Upper lobe of left lung (tissue), 4 donors: ENCODE measurements at regions not wholly inside any gene's neighbourhood (a gene's known extent, or its start where the extent isn't known, plus 50 kb on each side); places are given as distances from the start of the nearest gene placed in this dataset.

ENCODE experiments used
- POLR2A ChIP-seq, 4 donors: fragments of 450-650 bp; IDR thresholded peaks; one replicate each; pipeline ENCODE4 v1.5.1; 2016 to 2017; ENCODE audit warnings: antibody characterized with exemption in 4 of 4, mild to moderate bottlenecking in 2 of 4
- TF ChIP-seq, protein P1 (sequence below), 6 experiments: fragments of 450-650 bp in 4 of 6; fragments of 200-600 bp in 2 of 6; sonication (generic) in 2 of 6; IDR thresholded peaks; one replicate each; pipeline ENCODE4 v1.5.1; 2016 to 2019; ENCODE audit warnings: antibody characterized with exemption in 6 of 6

DNA sequence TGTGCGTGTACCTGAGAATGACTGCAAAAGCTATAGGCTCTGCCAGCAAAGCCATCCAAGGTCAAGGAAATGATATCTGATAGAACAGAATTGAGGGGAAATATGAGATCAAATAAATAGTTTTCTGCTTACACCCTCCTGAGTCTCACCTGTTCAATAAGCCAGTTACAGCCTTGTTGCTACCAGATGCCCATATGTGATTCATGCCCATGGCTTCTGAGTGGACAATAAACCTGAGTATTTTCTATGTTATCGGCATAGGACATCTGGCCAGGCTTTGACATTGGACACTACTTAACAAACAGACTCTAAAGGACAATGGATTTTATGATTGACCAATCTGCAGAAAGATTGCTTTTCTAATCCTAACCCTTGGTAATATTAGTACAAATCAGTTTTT lies 297.9 kb downstream of the LRATD1 start:
- no peak for TF ChIP-seq POLR2A (IDR thresholded peaks at IDR 0.05)
- TF ChIP-seq, protein P1, sequence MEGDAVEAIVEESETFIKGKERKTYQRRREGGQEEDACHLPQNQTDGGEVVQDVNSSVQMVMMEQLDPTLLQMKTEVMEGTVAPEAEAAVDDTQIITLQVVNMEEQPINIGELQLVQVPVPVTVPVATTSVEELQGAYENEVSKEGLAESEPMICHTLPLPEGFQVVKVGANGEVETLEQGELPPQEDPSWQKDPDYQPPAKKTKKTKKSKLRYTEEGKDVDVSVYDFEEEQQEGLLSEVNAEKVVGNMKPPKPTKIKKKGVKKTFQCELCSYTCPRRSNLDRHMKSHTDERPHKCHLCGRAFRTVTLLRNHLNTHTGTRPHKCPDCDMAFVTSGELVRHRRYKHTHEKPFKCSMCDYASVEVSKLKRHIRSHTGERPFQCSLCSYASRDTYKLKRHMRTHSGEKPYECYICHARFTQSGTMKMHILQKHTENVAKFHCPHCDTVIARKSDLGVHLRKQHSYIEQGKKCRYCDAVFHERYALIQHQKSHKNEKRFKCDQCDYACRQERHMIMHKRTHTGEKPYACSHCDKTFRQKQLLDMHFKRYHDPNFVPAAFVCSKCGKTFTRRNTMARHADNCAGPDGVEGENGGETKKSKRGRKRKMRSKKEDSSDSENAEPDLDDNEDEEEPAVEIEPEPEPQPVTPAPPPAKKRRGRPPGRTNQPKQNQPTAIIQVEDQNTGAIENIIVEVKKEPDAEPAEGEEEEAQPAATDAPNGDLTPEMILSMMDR (IDR thresholded peaks at IDR 0.05): no peak
